HG03432 (cell line): ENCODE measurements at regions not wholly inside any gene's neighbourhood (a gene's known extent, or its start where the extent isn't known, plus 50 kb on each side); places are given as distances from the start of the nearest gene placed in this dataset.
"Not testable (repeated sequence)": the region's sequence is repeated elsewhere in the genome, so short reads cannot be mapped to it uniquely, and the experiment has no call there.

Experiments
- ATAC-seq: cut with Tn5 transposase; IDR thresholded peaks from one replicate; pipeline ENCODE4 v1.9.1; 2021; ENCODE audit warnings: mild to moderate bottlenecking, moderate library complexity; ENCODE audit not compliant: unreplicated experiment

DNA sequence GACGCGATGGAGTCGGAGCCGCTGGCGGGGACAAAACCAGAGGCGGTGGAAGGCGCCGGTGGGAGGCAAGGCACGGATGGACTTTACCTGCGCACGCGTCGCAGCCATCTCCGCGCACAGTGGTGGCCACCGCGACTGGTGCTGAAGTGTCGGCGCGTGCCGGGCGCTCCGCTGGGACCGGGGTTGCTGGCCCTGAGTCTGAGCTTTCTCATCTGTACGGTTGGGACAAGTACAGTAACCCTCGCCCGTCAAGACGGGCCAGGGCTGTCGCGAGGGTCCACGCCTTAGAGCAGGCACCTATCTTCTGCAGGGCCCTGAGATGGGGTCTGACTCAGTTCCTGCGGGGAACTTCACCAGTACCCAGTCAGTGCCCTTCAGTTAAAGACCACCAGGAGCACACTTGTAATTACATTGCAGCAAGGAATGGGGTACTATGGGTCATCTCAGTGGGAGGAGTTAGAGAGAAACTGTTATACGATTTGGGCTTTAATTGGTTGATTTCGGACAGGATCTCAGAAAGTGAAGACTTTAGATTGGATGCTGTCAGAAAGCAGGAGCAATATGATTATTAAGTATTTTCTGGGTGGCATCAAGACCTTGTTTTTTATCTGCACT lies 385.6 kb downstream of the SPATA31A6 start:
- ATAC-seq = not testable (repeated sequence)

DNA sequence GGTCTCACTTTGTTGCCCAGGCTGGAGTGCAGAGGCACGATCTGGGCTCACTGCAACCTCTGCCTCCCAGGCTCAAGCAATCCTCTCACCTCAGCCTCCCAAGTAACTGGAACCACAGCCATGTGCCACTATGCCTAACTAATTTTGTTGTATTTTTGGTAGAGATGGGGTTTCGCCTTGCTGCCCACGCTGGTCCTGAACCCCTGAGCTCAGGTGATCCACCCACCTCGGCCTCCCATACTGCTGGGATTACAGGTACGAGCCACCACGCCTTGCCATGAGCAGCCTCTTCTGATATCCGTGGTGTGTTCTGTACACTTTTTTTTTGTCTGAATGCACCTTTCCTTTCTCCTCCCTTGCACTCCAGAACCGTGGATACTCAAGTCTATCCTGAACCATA lies 394.4 kb downstream of the SPATA31A6 start:
- ATAC-seq = not testable (repeated sequence)
